Activated naive CD4-positive, alpha-beta T cell treated with anti-CD3 and anti-CD28 coated beads for 36 hours (primary cell): ENCODE measurements at regions not wholly inside any gene's neighbourhood (a gene's known extent, or its start where the extent isn't known, plus 50 kb on each side); places are given as distances from the start of the nearest gene placed in this dataset.

Experiments
- CTCF ChIA-PET: fragments of 350-600 bp; sonication (Branson Sonifier 250); formaldehyde crosslinking; loops from one replicate; lab custom pipeline; 2021; ENCODE audit warnings: antibody characterized with exemption; lab: Charles Lee
- DNase-seq: peaks from one replicate; pipeline ENCODE4 v3.0.0-alpha.2; 2020
- H3K27ac Mint-ChIP-seq: one replicate; pipeline ENCODE4 v1.8.0; 2021; ENCODE audit warnings: mild to moderate bottlenecking, mixed read lengths
- H3K27me3 Mint-ChIP-seq: one replicate; pipeline ENCODE4 v1.8.0; 2021; ENCODE audit warnings: low read depth, mixed read lengths
- H3K36me3 Mint-ChIP-seq: one replicate; pipeline ENCODE4 v1.8.0; 2021; ENCODE audit warnings: low read depth, mixed read lengths
- H3K4me1 Mint-ChIP-seq: one replicate; pipeline ENCODE4 v1.8.0; 2021; ENCODE audit warnings: low read depth, mixed read lengths
- H3K4me3 Mint-ChIP-seq: one replicate; pipeline ENCODE4 v1.8.0; 2021; ENCODE audit warnings: mild to moderate bottlenecking, moderate library complexity, mixed read lengths
- H3K9me3 Mint-ChIP-seq: one replicate; pipeline ENCODE4 v1.8.0; 2021; ENCODE audit warnings: mixed read lengths
- intact Hi-C: fragments of 100-400 bp; cut with micrococcal nuclease; formaldehyde crosslinking; loops from one replicate; pipeline ENCODE4 v1.15.1; 2023

DNA sequence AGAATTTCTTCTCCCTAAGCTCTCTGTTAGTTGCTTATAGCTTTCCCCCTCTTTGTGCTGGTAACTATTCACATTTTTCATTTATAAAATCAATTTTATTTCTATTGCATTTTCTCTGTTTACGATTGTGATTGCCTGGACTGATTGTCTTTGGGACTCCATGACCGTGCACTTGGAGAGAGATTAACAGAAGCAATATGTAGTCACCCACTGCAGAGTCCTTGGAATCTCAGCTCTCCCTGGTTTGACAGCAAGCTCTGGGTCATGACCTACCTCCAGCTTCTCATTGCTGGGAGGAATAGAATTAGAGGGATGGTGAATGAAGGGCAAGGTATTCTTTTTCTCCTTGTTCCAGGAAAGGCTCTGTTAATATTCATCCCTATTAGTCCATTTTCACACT, 398.2 kb downstream of the AACS start:
- CTCF ChIA-PET, result interaction anchor here (0.7 kb wide), 1 partner anchor 14 kb away, joined by 3 read pairs; no protein-coding TSS in a partner anchor
- H3K4me3 Mint-ChIP-seq, result no peak overlapping the region
- DNase-seq, result no peak
- no peaks in the 10 kb centered on the region for H3K36me3 Mint-ChIP-seq
- no peaks in the 10 kb centered on the region for H3K4me1 Mint-ChIP-seq
- intact Hi-C loops, result no loop called here
- no peaks in the 10 kb centered on the region for H3K9me3 Mint-ChIP-seq
- no peak overlapping the region for H3K27ac Mint-ChIP-seq
- no peaks in the 10 kb centered on the region for H3K27me3 Mint-ChIP-seq

DNA sequence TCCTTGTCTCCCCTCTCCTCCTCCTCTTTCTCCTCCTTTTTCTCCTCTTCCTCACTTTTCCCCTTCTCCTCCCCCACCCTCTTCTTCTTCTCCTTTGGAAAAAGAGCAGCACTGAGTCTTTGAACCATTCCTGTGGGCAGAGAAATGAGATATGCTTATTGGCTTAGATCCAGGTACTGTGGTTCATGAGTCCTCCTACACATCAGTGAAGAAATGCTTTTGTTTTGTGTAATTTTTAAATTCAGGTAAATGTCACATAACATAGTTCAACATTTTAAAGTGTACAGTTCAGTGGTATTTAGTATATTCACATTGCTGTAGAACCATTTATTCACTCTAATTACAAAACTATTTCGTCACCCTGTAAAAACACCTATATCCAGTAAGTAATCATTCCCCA, 402.1 kb downstream of the AACS start:
- H3K27me3 Mint-ChIP-seq, result no peaks in the 10 kb centered on the region
- DNase-seq, result no peak
- no peaks in the 10 kb centered on the region for H3K36me3 Mint-ChIP-seq
- no peaks in the 10 kb centered on the region for H3K4me1 Mint-ChIP-seq
- no peak overlapping the region for H3K27ac Mint-ChIP-seq
- intact Hi-C loops, result no loop called here
- CTCF ChIA-PET, result no interaction called here
- H3K9me3 Mint-ChIP-seq, result no peaks in the 10 kb centered on the region
- H3K4me3 Mint-ChIP-seq, result no peak overlapping the region

DNA sequence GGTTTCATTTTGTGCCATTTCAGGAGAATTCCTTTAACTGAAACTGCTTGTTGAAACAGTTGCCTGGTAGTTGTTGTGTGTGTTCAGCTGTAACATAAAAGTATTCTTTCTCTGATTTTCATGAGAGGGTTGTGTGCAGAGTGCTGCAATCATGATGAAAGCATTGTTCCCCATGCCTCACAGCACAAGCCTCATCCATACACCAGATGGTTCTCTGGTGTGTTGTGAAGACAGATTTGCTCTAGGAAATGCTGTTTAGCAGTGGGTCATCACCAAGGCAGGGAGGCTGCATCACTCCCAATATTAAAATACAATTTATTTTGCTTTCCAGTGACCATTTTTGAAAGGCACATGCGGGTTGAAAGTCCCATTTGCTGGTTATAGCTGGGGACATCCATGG, 404.4 kb downstream of the AACS start:
- intact Hi-C loops, result no loop called here
- H3K4me1 Mint-ChIP-seq, result no peaks in the 10 kb centered on the region
- H3K27me3 Mint-ChIP-seq, result no peaks in the 10 kb centered on the region
- CTCF ChIA-PET, result no interaction called here
- H3K9me3 Mint-ChIP-seq, result no peaks in the 10 kb centered on the region
- DNase-seq, result no peak
- H3K4me3 Mint-ChIP-seq, result no peak overlapping the region
- no peak overlapping the region for H3K27ac Mint-ChIP-seq
- H3K36me3 Mint-ChIP-seq, result no peaks in the 10 kb centered on the region

DNA sequence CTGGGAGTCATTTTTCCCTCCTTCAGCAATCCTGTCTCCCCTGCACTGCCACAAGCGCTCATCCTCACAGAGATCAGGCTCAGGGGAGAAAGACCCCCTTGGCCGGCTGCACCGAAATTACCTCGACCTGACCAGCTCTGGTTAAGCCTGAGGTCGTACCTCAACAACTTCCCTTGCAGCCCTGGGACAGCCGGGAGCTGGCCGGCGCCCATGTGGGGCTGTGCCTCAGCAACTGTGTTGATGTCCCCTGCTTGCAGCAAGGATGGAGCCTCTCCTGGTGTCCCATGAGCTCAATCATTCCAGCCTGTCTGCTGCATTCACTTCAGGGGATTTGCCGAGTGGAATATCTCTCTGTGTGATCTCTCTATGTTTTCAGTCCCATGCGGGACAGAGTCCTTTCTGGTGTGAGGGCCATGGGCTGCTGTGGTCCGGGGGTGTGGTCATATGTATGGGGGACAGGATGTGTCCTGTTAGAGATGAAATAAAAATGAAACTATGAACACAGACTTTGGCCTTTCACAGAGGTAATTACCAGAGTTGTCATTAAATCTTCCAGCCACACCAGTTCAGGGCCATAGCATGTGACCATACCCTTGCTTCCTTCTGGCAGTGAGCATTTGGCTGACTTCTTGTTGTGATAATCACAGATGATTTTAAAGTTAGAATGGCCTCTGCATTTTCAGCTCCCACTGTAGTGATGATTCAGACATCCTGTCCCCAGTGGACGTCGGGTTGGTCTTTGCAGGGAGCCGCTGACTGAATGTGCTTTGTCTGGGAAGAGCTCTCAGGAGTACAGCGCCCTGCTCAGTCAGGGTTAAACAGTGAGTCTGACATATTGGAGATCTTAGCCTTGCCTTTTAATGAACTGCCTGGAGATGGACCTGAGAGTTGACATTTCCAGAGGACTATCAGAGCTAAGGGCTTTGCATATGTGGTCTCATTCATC, 405.9 kb downstream of the AACS start:
- H3K9me3 Mint-ChIP-seq, result no peaks in the 10 kb centered on the region
- no peak for DNase-seq
- H3K27ac Mint-ChIP-seq, result no peak overlapping the region
- H3K4me1 Mint-ChIP-seq, result no peaks in the 10 kb centered on the region
- no peaks in the 10 kb centered on the region for H3K27me3 Mint-ChIP-seq
- CTCF ChIA-PET, result no interaction called here
- no peak overlapping the region for H3K4me3 Mint-ChIP-seq
- no peaks in the 10 kb centered on the region for H3K36me3 Mint-ChIP-seq
- intact Hi-C loops, result no loop called here

DNA sequence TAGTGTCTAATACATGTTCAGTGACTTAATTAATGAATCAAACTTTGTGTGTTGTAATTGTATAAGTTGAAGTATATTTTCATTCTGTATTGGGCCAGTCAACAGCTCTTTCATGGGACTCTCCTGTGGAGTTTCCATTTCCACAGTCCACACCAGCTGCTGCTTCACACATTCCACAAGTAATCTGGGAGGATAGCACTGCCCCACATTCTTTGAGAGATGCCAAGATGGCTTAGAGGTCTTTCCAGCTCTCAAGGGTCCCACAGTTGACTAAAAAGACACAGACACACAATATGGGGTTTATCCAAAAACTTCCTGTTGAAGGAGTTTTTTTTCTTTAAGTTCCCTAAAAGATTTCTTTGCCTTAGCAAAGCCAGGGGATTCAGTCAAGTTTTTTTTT, 408.3 kb downstream of the AACS start:
- no peak overlapping the region for H3K4me3 Mint-ChIP-seq
- H3K9me3 Mint-ChIP-seq, result no peaks in the 10 kb centered on the region
- intact Hi-C loops, result no loop called here
- no peaks in the 10 kb centered on the region for H3K4me1 Mint-ChIP-seq
- CTCF ChIA-PET, result no interaction called here
- H3K27me3 Mint-ChIP-seq, result peaks cover 3% of the 10 kb centered on the region
- DNase-seq, result no peak
- H3K27ac Mint-ChIP-seq, result no peak overlapping the region
- no peaks in the 10 kb centered on the region for H3K36me3 Mint-ChIP-seq

DNA sequence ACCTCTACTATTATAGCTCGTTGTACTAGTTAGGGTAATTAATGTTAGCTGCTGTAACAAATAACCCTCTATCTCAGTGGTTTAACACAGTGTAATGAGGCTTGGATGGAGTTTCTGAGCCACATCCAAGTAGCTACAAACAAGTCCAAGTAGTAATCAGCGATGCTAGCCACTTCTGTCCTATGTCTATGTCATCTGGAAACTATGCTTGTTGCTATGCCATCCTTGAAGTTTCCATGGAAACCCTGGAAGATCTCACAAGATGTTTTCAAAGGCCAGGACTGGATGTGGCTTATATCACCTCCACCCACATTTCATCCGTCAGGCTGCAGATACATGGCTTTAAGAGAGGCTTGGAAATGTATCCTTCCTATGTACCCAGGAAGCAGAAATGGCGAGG, 422.1 kb downstream of the AACS start:
- no peaks in the 10 kb centered on the region for H3K4me1 Mint-ChIP-seq
- CTCF ChIA-PET, result no interaction called here
- no peak overlapping the region for H3K4me3 Mint-ChIP-seq
- intact Hi-C loops, result no loop called here
- H3K27ac Mint-ChIP-seq, result no peak overlapping the region
- H3K27me3 Mint-ChIP-seq, result no peaks in the 10 kb centered on the region
- no peaks in the 10 kb centered on the region for H3K9me3 Mint-ChIP-seq
- no peaks in the 10 kb centered on the region for H3K36me3 Mint-ChIP-seq
- no peak for DNase-seq

DNA sequence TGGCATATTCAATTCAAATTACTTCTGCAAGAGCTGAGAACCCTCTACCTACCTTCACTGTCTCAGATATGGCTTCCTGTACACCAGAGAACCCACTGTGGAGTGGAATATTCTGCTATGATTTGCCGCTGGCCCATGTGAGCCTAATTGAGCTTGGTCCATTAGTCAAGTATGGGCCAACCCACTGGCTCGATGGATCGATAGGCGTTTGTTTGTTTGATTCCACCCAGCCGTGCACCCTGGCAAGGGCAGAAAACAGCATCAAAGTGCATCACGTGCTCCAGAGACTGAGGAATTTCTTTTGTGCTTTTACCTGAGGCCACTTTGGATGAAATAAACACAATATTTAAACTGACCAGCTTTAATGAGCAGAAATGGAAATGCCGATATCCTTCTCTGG, 426.3 kb downstream of the AACS start:
- H3K9me3 Mint-ChIP-seq, result peaks cover 3% of the 10 kb centered on the region
- intact Hi-C loops, result no loop called here
- no peaks in the 10 kb centered on the region for H3K27me3 Mint-ChIP-seq
- H3K4me1 Mint-ChIP-seq, result no peaks in the 10 kb centered on the region
- no peak for DNase-seq
- no peak overlapping the region for H3K27ac Mint-ChIP-seq
- H3K36me3 Mint-ChIP-seq, result peaks cover 2% of the 10 kb centered on the region
- CTCF ChIA-PET, result no interaction called here
- H3K4me3 Mint-ChIP-seq, result no peak overlapping the region

DNA sequence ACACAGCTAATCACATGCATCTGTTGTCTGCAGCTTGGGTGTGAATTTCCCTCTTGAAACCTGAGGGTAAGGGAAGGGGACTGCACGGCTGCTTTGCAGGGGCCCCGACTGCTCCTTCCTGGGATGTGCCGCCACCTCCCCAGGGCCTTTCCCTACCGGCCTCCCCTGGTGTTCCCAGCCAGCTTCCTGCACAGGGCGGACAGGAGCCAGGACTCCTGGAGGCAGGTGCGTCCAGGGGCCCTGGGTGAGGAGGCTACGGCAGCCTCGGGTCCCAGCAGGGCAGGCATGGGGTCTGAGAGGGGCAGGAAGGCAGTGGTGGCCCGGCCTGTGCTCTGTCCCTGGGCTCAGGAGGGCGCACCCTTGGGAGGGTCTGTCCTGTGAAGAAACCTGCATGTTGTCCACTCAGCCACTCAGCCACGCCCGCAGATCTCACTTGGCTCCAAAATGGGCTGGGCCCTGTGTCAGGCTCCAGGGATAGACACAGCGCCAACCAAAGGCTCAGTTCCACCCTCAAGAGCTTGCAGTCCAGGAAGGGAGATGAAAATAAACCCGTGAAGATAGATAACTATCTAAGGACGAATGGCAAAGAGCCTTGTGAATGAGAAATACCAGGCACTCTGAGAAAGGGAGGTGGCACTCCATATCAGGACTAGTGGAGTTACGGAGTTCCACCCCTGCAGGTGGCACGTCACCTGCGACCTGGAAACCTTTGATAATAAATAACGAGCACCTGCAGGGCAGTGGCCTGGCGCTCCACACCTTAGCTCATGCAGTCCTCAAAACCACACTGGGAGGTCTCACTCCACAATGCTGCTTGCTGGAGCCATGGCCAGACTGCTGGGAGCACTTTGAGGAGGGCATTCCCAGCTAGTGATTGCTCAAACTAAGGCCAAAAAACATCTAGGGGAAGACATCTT, 427.4 kb downstream of the AACS start:
- intact Hi-C loops, result no loop called here
- DNase-seq, result no peak
- no peaks in the 10 kb centered on the region for H3K4me1 Mint-ChIP-seq
- no peaks in the 10 kb centered on the region for H3K27me3 Mint-ChIP-seq
- peaks cover 3% of the 10 kb centered on the region for H3K9me3 Mint-ChIP-seq
- no peak overlapping the region for H3K4me3 Mint-ChIP-seq
- H3K36me3 Mint-ChIP-seq, result peaks cover 2% of the 10 kb centered on the region
- CTCF ChIA-PET, result no interaction called here
- H3K27ac Mint-ChIP-seq, result no peak overlapping the region

DNA sequence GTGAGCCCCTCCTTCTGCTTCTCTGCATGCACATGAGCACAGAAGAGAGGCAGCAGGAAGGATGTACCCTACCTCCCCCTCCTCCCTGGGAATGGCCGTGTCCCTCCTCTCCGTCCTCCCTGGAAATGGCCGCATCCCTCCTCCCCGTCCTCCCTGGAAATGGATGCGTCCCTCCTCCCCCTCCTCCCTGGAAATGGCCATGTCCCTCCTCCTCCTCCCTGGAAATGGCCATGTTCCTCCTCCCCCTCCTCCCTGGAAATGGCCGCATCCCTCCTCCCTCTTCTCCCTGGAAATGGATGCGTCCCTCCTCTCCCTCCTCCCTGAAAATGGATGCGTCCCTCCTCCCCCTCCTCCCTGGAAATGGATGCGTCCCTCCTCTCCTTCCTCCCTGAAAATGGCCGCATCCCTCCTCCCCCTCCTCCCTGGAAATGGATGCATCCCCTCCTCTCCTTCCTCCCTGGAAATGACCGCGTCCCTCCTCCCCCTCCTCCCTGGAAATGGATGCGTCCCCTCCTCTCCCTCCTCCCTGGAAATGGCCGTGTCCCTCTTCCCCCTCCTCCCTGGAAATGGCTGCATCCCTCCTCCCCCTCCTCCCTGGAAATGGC, 428.6 kb downstream of the AACS start:
- peaks cover 2% of the 10 kb centered on the region for H3K36me3 Mint-ChIP-seq
- H3K4me3 Mint-ChIP-seq, result no peak overlapping the region
- H3K27ac Mint-ChIP-seq, result no peak overlapping the region
- CTCF ChIA-PET, result no interaction called here
- H3K4me1 Mint-ChIP-seq, result no peaks in the 10 kb centered on the region
- H3K9me3 Mint-ChIP-seq, result peaks cover 3% of the 10 kb centered on the region
- intact Hi-C loops, result no loop called here
- H3K27me3 Mint-ChIP-seq, result no peaks in the 10 kb centered on the region
- DNase-seq, result no peak

DNA sequence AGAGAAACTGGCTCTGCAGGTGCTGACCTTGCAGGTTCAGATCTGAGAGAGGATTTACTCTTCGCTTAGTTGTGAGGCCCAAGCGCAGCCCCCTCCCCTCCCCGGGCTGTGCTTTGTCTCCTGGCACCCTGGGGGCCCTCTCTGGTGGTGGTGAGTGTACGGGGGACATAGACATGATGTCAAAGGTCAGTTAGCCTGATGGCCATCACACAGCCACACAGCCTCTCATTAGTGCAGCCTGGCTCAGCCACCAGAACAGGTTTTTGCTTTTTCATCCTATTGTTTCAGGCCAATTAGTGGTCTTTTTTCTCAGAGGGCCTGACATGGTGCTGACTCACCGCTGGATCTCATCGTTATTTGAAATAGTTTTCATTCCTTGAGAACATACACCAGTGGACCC, 437.9 kb downstream of the AACS start:
- H3K36me3 Mint-ChIP-seq, result no peaks in the 10 kb centered on the region
- H3K4me3 Mint-ChIP-seq, result no peak overlapping the region
- no peak overlapping the region for H3K27ac Mint-ChIP-seq
- DNase-seq, result no peak
- H3K27me3 Mint-ChIP-seq, result peaks cover 2% of the 10 kb centered on the region
- CTCF ChIA-PET, result no interaction called here
- intact Hi-C loops, result no loop called here
- no peaks in the 10 kb centered on the region for H3K4me1 Mint-ChIP-seq
- H3K9me3 Mint-ChIP-seq, result no peaks in the 10 kb centered on the region

DNA sequence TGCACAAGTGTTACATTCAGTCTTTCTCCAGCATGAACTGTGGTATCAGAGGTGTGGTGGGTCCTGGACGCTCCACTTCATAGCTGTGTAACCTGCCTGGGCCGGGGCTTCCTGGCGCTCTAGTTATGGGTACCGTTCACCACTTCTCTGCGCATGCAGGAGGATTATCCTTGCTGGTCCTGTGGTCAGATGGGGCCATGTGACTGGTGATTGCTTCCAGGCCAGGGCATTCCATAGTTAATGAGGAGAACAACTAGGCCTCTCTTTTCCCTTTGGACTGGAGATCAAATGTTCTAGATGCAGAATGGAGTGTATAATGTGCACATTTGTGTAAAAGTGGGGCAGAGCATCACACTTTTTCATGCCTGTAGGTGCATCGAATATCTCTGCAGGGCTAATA, 444.0 kb downstream of the AACS start:
- H3K36me3 Mint-ChIP-seq, result no peaks in the 10 kb centered on the region
- no peak overlapping the region for H3K27ac Mint-ChIP-seq
- CTCF ChIA-PET, result no interaction called here
- no peaks in the 10 kb centered on the region for H3K4me1 Mint-ChIP-seq
- H3K27me3 Mint-ChIP-seq, result no peaks in the 10 kb centered on the region
- intact Hi-C loops, result no loop called here
- no peak for DNase-seq
- no peak overlapping the region for H3K4me3 Mint-ChIP-seq
- H3K9me3 Mint-ChIP-seq, result no peaks in the 10 kb centered on the region

DNA sequence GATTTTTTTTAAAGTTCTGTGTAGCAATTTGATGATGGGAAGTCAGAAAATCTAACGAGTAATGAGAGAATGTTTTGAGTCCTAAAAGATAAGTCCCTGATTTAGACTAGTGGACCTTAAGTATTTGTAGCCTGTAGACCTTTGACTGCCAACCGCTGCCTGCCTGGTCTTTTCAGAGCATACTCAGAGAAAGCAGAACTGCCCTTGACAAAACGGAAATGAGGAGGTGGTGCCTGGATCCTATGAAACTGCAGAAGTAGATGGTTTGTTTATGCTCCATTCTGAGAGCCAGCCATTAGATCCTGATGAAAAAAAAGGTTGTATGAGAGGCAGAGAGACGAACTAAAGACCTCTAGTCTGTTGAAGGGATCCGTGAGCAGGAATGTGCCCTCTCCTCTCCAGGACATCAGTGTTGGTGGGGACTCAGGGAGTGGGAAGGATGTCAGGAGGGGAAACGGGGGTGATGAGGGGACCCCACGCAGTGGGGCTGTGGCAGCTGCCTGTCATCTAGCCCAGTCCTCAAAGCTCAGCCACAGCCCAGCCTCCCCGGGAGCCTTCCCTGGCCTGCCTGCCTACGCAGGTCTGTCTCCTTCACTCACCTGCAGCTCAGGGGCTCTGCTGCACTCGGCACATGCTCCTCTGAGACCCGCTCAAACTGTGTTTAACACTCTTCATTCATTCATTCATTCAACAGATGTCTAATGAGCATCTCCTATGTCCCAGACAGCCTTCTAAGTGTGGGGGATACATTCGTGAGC, 447.5 kb downstream of the AACS start:
- Mint-ChIP-seq H3K4me3 (no peak overlapping the region), H3K36me3 (no peaks in the 10 kb centered on the region), H3K27ac (no peak overlapping the region), H3K27me3 (no peaks in the 10 kb centered on the region), H3K4me1 (no peaks in the 10 kb centered on the region), H3K9me3 (no peaks in the 10 kb centered on the region)
- intact Hi-C loops, result no loop called here
- no peak for DNase-seq
- CTCF ChIA-PET, result interaction anchor here (0.7 kb wide), 1 partner anchor 11 kb away, joined by 3 read pairs; no protein-coding TSS in a partner anchor
